Kidney tubule cell (primary cell): ENCODE measurements at regions not wholly inside any gene's neighbourhood (a gene's known extent, or its start where the extent isn't known, plus 50 kb on each side); places are given as distances from the start of the nearest gene placed in this dataset.

Experiments used
- DNase-seq: peaks from one replicate; pipeline ENCODE4 v3.0.0-alpha.2; 2018; ENCODE audit warnings: low spot score

DNA sequence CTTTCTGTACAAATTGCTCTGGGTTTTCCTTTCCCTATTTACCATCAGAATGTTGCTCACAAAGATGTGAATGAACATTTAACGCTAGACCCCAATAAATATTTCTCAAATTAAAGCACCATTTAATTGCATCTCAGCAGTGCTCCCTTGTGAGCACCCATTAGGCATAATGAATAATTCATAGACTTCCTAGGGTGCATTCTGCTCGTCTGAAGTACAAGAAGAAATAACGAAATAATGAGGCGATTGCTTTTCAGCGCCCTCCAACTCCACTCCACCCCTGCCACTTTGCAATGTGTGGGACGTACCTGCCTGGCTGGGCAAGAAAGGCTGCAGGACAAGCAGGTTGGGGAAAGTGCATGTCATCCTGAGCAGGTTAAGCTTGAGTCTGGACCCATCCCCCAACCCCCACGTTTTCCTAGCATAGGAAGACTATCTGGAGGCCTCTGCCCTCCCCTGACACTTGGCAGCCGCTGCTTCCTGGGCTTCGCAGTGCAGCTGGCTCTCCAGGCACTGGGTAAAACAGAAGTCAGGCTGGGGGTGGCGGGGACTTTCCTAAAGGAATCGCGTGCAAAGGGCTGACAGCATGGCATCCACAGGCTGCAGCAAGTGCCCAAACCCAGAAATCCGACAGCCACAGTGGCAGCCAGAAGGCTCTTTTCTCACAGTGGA lies 253.7 kb downstream of the DUSP6 start:
- peak; percentile 71 for DNase-seq

- no peak for DNase-seq
Observed at GRCh38 chr12:89092297-89092696, 260.0 kb downstream of the DUSP6 start.

GRCh38 chr12:89091293-89091841 lies 260.9 kb downstream of the DUSP6 start:
- no peak for DNase-seq

DNA sequence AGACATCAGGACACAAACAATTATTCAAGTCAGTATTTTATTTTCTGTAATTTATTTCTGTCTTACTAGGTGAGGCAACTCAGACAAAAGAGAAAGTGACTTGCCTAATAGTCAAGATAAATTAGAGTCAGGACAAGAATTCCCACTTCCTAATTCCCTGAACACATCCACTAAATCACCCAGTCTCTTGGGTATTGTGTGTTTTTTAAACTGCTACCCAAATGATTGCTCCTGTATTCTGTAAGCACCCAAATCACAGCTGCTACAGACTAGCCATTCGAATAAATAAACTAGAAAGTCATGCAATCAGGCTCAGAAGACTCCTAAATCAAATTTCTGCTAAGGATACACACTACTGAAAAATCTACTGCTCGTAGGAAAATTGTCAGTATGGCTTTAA lies 263.0 kb downstream of the DUSP6 start:
- no peak for DNase-seq

DNA sequence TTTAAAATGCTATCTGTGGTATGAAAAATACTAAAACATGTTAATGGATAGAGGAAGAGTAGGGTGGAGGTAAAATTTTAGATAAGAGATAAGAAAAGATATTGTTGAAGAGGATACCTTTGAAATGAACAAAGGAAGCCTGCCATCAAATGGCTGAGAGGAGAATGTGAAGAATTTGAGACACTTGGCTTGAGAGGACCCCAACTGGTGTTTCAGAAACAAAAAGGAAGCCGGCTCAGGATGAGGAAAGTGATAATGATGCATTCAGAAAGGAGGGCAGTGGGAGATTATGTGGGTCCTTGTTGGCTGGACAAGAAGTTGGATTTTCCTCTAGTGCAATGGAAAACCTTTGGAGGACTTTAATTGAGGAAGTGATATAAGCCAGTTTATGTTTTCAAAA lies 264.4 kb downstream of the DUSP6 start:
- no peak for DNase-seq

DNA sequence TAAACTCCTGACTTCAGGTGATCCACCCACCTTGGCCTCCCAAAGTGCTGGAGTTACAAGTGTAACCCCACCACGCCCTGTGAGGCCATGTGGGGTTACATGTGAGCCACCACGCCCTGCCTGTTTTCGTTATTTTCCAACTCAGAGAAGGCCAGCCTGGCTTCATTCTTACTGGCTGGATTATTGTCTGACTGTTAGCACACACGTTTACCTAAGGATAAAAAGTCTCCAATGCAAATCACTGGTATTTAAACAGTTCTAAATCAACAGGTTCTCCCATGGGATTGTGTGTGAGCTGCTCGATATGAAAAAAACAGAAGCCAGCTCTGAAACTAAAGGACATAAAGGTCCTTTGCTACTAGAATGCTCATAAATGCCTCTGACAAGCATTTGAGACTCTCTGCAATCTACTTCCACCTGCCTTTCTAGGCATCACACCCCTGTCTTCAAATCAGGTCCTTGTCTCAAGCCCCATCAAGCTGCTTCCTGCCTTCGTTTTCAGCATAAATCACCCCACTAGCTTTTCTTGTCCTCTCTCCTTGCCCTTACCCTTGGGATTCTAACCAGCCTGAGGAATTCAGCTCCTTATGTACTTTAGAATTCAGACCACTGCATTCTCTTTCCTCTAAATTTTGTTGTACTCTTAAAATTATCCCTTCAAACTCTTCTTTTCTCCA lies 265.0 kb downstream of the DUSP6 start:
- DNase-seq, result no peak

- DNase-seq, result peak; percentile 44
Observed at GRCh38 chr12:89085421-89085820, 266.9 kb downstream of the DUSP6 start.

GRCh38 chr12:89084751-89085150 lies 267.6 kb downstream of the DUSP6 start:
- DNase-seq, result no peak

GRCh38 chr12:89083491-89083890 lies 268.8 kb downstream of the DUSP6 start:
- no peak for DNase-seq

- DNase-seq, result no peak
Observed at GRCh38 chr12:89082370-89082753, 269.9 kb downstream of the DUSP6 start.

- DNase-seq, result no peak
Observed at GRCh38 chr12:89081719-89082369, 270.5 kb downstream of the DUSP6 start.

GRCh38 chr12:89080793-89081465 lies 271.4 kb downstream of the DUSP6 start:
- DNase-seq, result no peak

- DNase-seq, result no peak
Observed at GRCh38 chr12:89075880-89076540, 276.3 kb downstream of the DUSP6 start.

DNA sequence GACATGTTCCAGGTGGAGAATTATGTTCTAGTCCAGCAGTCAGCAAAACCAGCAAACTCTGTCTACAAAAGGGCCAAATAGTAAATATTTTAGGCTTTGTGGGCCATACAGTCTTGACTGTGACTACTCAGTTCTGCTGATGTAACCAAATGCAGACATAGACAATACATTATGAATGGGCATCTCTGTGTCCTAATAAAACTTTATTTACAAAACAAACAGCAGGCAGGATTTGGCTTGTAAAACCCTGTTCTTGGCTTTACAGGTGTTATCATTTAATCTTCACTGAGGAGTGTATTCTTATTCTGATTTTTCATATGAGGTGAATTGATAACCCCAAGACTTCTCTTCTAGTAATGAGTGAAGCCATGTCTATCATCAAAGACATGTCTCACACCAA lies 278.6 kb downstream of the DUSP6 start:
- DNase-seq, result no peak

- peak; percentile 96 for DNase-seq
Observed at GRCh38 chr12:89073027-89073398, 279.3 kb downstream of the DUSP6 start.

DNA sequence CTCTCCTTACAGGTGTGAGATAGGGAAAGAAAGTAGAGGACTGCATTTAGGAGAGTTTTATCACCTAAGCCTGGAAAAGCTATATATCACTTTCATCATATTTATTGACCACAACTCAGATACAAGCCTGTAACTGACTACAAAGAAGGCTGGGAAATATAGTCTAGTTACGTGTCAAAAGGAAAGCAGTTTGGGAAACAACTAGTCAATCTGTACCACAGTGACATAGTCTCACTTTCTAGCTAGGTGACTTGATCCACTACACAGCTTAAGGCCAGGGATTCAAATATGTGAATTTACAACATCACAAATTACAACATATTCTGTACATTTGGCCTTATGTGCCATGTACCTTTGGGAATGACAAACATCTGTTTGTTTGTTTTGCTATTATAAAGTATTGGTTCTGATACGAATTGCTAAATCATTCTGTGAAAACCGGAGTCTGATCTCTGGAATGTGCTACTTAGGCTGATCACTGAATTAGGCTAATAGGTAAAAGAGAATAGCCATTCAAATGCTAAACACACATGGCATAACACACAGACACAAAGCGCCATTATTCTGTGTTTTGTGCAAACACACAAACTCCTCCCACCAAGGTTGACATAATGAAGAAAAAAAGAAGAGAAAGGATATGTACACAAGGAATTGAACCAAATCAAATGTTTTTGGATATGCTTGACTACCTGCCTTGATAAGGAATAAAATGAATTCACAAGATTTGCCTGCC lies 279.8 kb downstream of the DUSP6 start:
- DNase-seq, result no peak

GRCh38 chr12:89070603-89071002 lies 281.7 kb downstream of the DUSP6 start:
- DNase-seq, result peak; percentile 41

GRCh38 chr12:89069431-89069830 lies 282.9 kb downstream of the DUSP6 start:
- no peak for DNase-seq

- peak; percentile 97 for DNase-seq
Observed at GRCh38 chr12:89067421-89068187, 284.7 kb downstream of the DUSP6 start.

DNA sequence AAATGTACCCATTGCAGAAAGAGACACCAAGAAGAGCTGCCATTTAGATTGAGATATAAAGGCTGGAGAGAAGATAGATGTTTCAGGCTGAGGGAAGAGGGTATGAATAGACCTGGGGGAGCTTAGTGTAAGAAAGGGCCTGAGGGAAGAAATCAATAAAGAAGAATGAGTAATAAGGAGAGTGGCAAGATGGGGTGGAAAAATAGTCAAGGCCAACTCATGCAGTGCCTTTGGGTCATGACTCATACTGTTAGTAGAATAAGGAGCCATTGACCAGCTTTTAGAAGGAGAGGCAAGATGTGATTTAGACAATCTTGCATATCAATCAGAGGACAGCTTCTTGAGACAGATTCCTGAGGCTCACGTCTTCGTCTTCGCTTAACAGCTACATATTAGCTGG lies 287.5 kb downstream of the DUSP6 start:
- peak; percentile 91 for DNase-seq

DNA sequence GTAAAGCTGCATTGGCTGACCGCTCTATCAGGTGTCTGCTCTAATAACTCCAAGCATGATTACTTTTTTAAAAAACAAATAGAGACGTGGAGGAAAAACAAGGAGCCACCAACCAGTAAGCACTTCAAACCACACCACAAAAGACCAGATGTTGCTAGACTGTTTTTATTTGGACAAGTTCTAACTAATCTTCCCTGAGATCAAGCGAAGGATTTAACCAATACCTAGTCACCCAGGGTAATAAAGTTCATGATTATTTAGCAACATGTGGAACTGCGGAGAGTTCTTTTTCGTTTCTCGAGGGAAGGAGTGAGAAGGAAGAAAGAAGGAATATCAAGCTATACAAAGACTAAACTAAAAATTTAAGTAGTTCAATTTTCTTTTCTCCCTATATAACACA lies 288.1 kb downstream of the DUSP6 start:
- DNase-seq, result no peak
